ENCODE measurements at regions not wholly inside any gene's neighbourhood (a gene's known extent, or its start where the extent isn't known, plus 50 kb on each side); places are given as distances from the start of the nearest gene placed in this dataset.

GRCh38 chr6:134686071-134686470 is 263.8 kb downstream of the ALDH8A1 start:
- H3K4me3 Mint-ChIP-seq = no peak overlapping the region
- H3K9me3 Mint-ChIP-seq = no peaks in the 10 kb centered on the region
- peaks cover 6% of the 10 kb centered on the region for H3K27me3 Mint-ChIP-seq
- H3K27ac Mint-ChIP-seq = no peak overlapping the region
- no peaks in the 10 kb centered on the region for H3K36me3 Mint-ChIP-seq
- H3K4me1 Mint-ChIP-seq = no peaks in the 10 kb centered on the region
- ATAC-seq (ENCODE audit: low read depth) = no peak
- DNase-seq (ENCODE audit: low spot score in 2 of 2) = no peak

GRCh38 chr6:134684423-134684795 is 265.5 kb downstream of the ALDH8A1 start:
- DNase-seq (ENCODE audit: low spot score in 2 of 2) (no peak), ATAC-seq (ENCODE audit: low read depth) (no peak)
- H3K36me3 Mint-ChIP-seq = no peaks in the 10 kb centered on the region
- no peak overlapping the region for H3K27ac Mint-ChIP-seq
- H3K27me3 Mint-ChIP-seq = no peaks in the 10 kb centered on the region
- H3K9me3 Mint-ChIP-seq = no peaks in the 10 kb centered on the region
- no peaks in the 10 kb centered on the region for H3K4me1 Mint-ChIP-seq
- H3K4me3 Mint-ChIP-seq = no peak overlapping the region

- no peak for DNase-seq (ENCODE audit: low spot score in 2 of 2)
Measured at GRCh38 chr6:134683783-134684422, 266.0 kb downstream of the ALDH8A1 start.

GRCh38 chr6:134680433-134680832 is 269.5 kb downstream of the ALDH8A1 start:
- ATAC-seq (ENCODE audit: low read depth) (no peak), DNase-seq (ENCODE audit: low spot score in 2 of 2) (no peak)
- no peak overlapping the region for H3K27ac Mint-ChIP-seq
- H3K36me3 Mint-ChIP-seq = no peaks in the 10 kb centered on the region
- H3K4me3 Mint-ChIP-seq = no peak overlapping the region
- no peaks in the 10 kb centered on the region for H3K4me1 Mint-ChIP-seq
- no peaks in the 10 kb centered on the region for H3K27me3 Mint-ChIP-seq
- no peaks in the 10 kb centered on the region for H3K9me3 Mint-ChIP-seq

More at GRCh38 chr6:134683783-134684422, 266.0 kb downstream of the ALDH8A1 start:
- H3K4me1 Mint-ChIP-seq = no peaks in the 10 kb centered on the region
- H3K4me3 Mint-ChIP-seq = no peak overlapping the region
- H3K9me3 Mint-ChIP-seq = no peaks in the 10 kb centered on the region
- no peak overlapping the region for H3K27ac Mint-ChIP-seq
- H3K36me3 Mint-ChIP-seq = no peaks in the 10 kb centered on the region
- no peak for ATAC-seq (ENCODE audit: low read depth)
- H3K27me3 Mint-ChIP-seq = no peaks in the 10 kb centered on the region

GRCh38 chr6:134680021-134680420 is 269.9 kb downstream of the ALDH8A1 start:
- Mint-ChIP-seq H3K27me3 (no peaks in the 10 kb centered on the region), H3K36me3 (no peaks in the 10 kb centered on the region), H3K4me3 (no peak overlapping the region), H3K27ac (no peak overlapping the region), H3K4me1 (no peaks in the 10 kb centered on the region), H3K9me3 (no peaks in the 10 kb centered on the region)
- ATAC-seq (ENCODE audit: low read depth) (no peak), DNase-seq (ENCODE audit: low spot score in 2 of 2) (no peak)

GRCh38 chr6:134678436-134678889 is 271.4 kb downstream of the ALDH8A1 start:
- DNase-seq (ENCODE audit: low spot score in 2 of 2) (no peak), ATAC-seq (ENCODE audit: low read depth) (no peak)
- H3K4me1 Mint-ChIP-seq = no peaks in the 10 kb centered on the region
- no peaks in the 10 kb centered on the region for H3K9me3 Mint-ChIP-seq
- H3K36me3 Mint-ChIP-seq = no peaks in the 10 kb centered on the region
- H3K27me3 Mint-ChIP-seq = no peaks in the 10 kb centered on the region
- H3K27ac Mint-ChIP-seq = no peak overlapping the region
- no peak overlapping the region for H3K4me3 Mint-ChIP-seq

- no peak for DNase-seq (ENCODE audit: low spot score in 2 of 2)
- no peaks in the 10 kb centered on the region for H3K4me1 Mint-ChIP-seq
- no peak overlapping the region for H3K27ac Mint-ChIP-seq
- no peaks in the 10 kb centered on the region for H3K36me3 Mint-ChIP-seq
- ATAC-seq (ENCODE audit: low read depth) = no peak
- H3K9me3 Mint-ChIP-seq = no peaks in the 10 kb centered on the region
- no peak overlapping the region for H3K4me3 Mint-ChIP-seq
- no peaks in the 10 kb centered on the region for H3K27me3 Mint-ChIP-seq
Measured at GRCh38 chr6:134676307-134677281, 273.3 kb downstream of the ALDH8A1 start.

- Mint-ChIP-seq H3K27me3 (no peaks in the 10 kb centered on the region), H3K27ac (no peak overlapping the region), H3K4me1 (no peaks in the 10 kb centered on the region), H3K36me3 (no peaks in the 10 kb centered on the region), H3K4me3 (no peak overlapping the region), H3K9me3 (no peaks in the 10 kb centered on the region)
- DNase-seq (ENCODE audit: low spot score in 2 of 2) = no peak
- no peak for ATAC-seq (ENCODE audit: low read depth)
Measured at GRCh38 chr6:134675110-134676054, 274.5 kb downstream of the ALDH8A1 start.

GRCh38 chr6:134674562-134674961 is 275.3 kb downstream of the ALDH8A1 start:
- ATAC-seq (ENCODE audit: low read depth) (no peak), DNase-seq (ENCODE audit: low spot score in 2 of 2) (no peak)
- Mint-ChIP-seq H3K4me3 (no peak overlapping the region), H3K4me1 (no peaks in the 10 kb centered on the region), H3K9me3 (no peaks in the 10 kb centered on the region), H3K36me3 (no peaks in the 10 kb centered on the region), H3K27me3 (no peaks in the 10 kb centered on the region), H3K27ac (no peak overlapping the region)

GRCh38 chr6:134669485-134669884 is 280.4 kb downstream of the ALDH8A1 start:
- no peaks in the 10 kb centered on the region for H3K4me1 Mint-ChIP-seq
- H3K36me3 Mint-ChIP-seq = no peaks in the 10 kb centered on the region
- no peak overlapping the region for H3K27ac Mint-ChIP-seq
- no peaks in the 10 kb centered on the region for H3K27me3 Mint-ChIP-seq
- H3K9me3 Mint-ChIP-seq = no peaks in the 10 kb centered on the region
- ATAC-seq (ENCODE audit: low read depth) = no peak
- DNase-seq (ENCODE audit: low spot score in 2 of 2) = no peak
- no peak overlapping the region for H3K4me3 Mint-ChIP-seq

GRCh38 chr6:134667111-134667510 is 282.8 kb downstream of the ALDH8A1 start:
- Mint-ChIP-seq H3K4me3 (no peak overlapping the region), H3K36me3 (no peaks in the 10 kb centered on the region), H3K4me1 (no peaks in the 10 kb centered on the region), H3K27me3 (no peaks in the 10 kb centered on the region), H3K9me3 (no peaks in the 10 kb centered on the region), H3K27ac (no peak overlapping the region)
- DNase-seq (ENCODE audit: low spot score in 2 of 2) = no peak
- no peak for ATAC-seq (ENCODE audit: low read depth)

GRCh38 chr6:134666125-134666524 is 283.8 kb downstream of the ALDH8A1 start:
- no peak overlapping the region for H3K4me3 Mint-ChIP-seq
- no peak for DNase-seq (ENCODE audit: low spot score in 2 of 2)
- H3K9me3 Mint-ChIP-seq = no peaks in the 10 kb centered on the region
- no peak for ATAC-seq (ENCODE audit: low read depth)
- no peaks in the 10 kb centered on the region for H3K27me3 Mint-ChIP-seq
- no peak overlapping the region for H3K27ac Mint-ChIP-seq
- H3K4me1 Mint-ChIP-seq = no peaks in the 10 kb centered on the region
- no peaks in the 10 kb centered on the region for H3K36me3 Mint-ChIP-seq

GRCh38 chr6:134665029-134665723 is 284.7 kb downstream of the ALDH8A1 start:
- no peak overlapping the region for H3K27ac Mint-ChIP-seq
- H3K9me3 Mint-ChIP-seq = no peaks in the 10 kb centered on the region
- no peak overlapping the region for H3K4me3 Mint-ChIP-seq
- no peak for ATAC-seq (ENCODE audit: low read depth)
- H3K4me1 Mint-ChIP-seq = no peaks in the 10 kb centered on the region
- no peaks in the 10 kb centered on the region for H3K36me3 Mint-ChIP-seq
- DNase-seq (ENCODE audit: low spot score in 2 of 2) = no peak
- no peaks in the 10 kb centered on the region for H3K27me3 Mint-ChIP-seq

All from memory B cell (primary cell).